Kidney tubule cell (primary cell): ENCODE measurements at regions not wholly inside any gene's neighbourhood (a gene's known extent, or its start where the extent isn't known, plus 50 kb on each side); places are given as distances from the start of the nearest gene placed in this dataset.

Experiments
- DNase-seq: peaks from one replicate; pipeline ENCODE4 v3.0.0-alpha.2; 2018; ENCODE audit warnings: low spot score

GRCh38 chr2:103734911-103735310, 973.1 kb downstream of the TMEM182 start:
- no peak for DNase-seq

- DNase-seq, result peak; percentile 77
These were observed 976.3 kb downstream of the TMEM182 start for GRCh38 chr2:103738108-103738507.

GRCh38 chr2:103738606-103739005, 976.8 kb downstream of the TMEM182 start:
- DNase-seq, result peak; percentile 41

- DNase-seq, result peak; percentile 2
These were observed 977.4 kb downstream of the TMEM182 start for GRCh38 chr2:103739186-103739585.

GRCh38 chr2:103739921-103740320, 978.1 kb downstream of the TMEM182 start:
- DNase-seq, result no peak

- DNase-seq, result no peak
These were observed 978.8 kb downstream of the TMEM182 start for GRCh38 chr2:103740631-103741030.

- DNase-seq, result peak; percentile 23
These were observed 981.4 kb downstream of the TMEM182 start for GRCh38 chr2:103743195-103743594.

- no peak for DNase-seq
These were observed 992.7 kb downstream of the TMEM182 start for GRCh38 chr2:103754530-103754929.

- DNase-seq, result peak; percentile 89
These were observed 1012.1 kb downstream of the TMEM182 start for GRCh38 chr2:103773884-103774283.

- no peak for DNase-seq
These were observed 1018.4 kb downstream of the TMEM182 start for GRCh38 chr2:103780088-103780702.

- no peak for DNase-seq
These were observed 1019.5 kb downstream of the TMEM182 start for GRCh38 chr2:103781313-103781712.

GRCh38 chr2:103784261-103784660, 1022.4 kb downstream of the TMEM182 start:
- no peak for DNase-seq

- no peak for DNase-seq
These were observed 1023.6 kb downstream of the TMEM182 start for GRCh38 chr2:103785432-103785831.

GRCh38 chr2:103785956-103786355, 1024.1 kb downstream of the TMEM182 start:
- DNase-seq, result no peak

- no peak for DNase-seq
These were observed 1026.6 kb downstream of the TMEM182 start for GRCh38 chr2:103788389-103788788.

GRCh38 chr2:103788951-103789350, 1027.1 kb downstream of the TMEM182 start:
- no peak for DNase-seq

- DNase-seq, result peak; percentile 91
These were observed 1027.7 kb downstream of the TMEM182 start for GRCh38 chr2:103789381-103790095.

GRCh38 chr2:103792042-103792441, 1030.2 kb downstream of the TMEM182 start:
- DNase-seq, result no peak

GRCh38 chr2:103798291-103798690, 1036.5 kb downstream of the TMEM182 start:
- no peak for DNase-seq

- no peak for DNase-seq
These were observed 1042.2 kb downstream of the TMEM182 start for GRCh38 chr2:103804013-103804412.

GRCh38 chr2:103805746-103806145, 1043.9 kb downstream of the TMEM182 start:
- DNase-seq, result peak; percentile 76

GRCh38 chr2:103808814-103809213, 1045.1 kb upstream of the POU3F3 start:
- no peak for DNase-seq

GRCh38 chr2:103809415-103809814, 1044.5 kb upstream of the POU3F3 start:
- no peak for DNase-seq

GRCh38 chr2:103809941-103810441, 1043.9 kb upstream of the POU3F3 start:
- peak; percentile 56 for DNase-seq
